Neural cell (in vitro differentiated cells): ENCODE measurements at regions not wholly inside any gene's neighbourhood (a gene's known extent, or its start where the extent isn't known, plus 50 kb on each side); places are given as distances from the start of the nearest gene placed in this dataset.

ENCODE experiments used
- H2AFZ ChIP-seq: fragments of 200-600, 300-800 bp; sonication (generic), shearing (Covaris generic); 2 replicates; pipeline ENCODE4 v1.6.0; 2014; ENCODE audit warnings: low read depth, mild to moderate bottlenecking, antibody characterized with exemption, low read length, moderate library complexity
- H3F3A ChIP-seq: fragments of 200-600 bp; shearing (Covaris generic); 2 replicates; pipeline ENCODE4 v1.6.1; 2016; ENCODE audit warnings: mild to moderate bottlenecking, moderate library complexity, mixed read lengths, antibody characterized with exemption, low read length; ENCODE audit not compliant: insufficient read depth, poor library complexity, severe bottlenecking
- H3K27ac ChIP-seq: fragments of 200-600, 300-800 bp; sonication (generic), shearing (Covaris generic); 2 replicates; pipeline ENCODE4 v1.5.1; 2014; ENCODE audit warnings: mild to moderate bottlenecking, low read length, moderate library complexity
- H3K27me3 ChIP-seq: fragments of 300-800, 200-600 bp; sonication (generic), shearing (Covaris generic); 2 replicates; pipeline ENCODE4 v1.6.0; 2014; ENCODE audit warnings: mild to moderate bottlenecking, low read depth, low read length, moderate library complexity; ENCODE audit not compliant: insufficient read depth
- H3K36me3 ChIP-seq: fragments of 300-800, 200-600 bp; sonication (generic), shearing (Covaris generic); 2 replicates; pipeline ENCODE4 v1.5.1; 2014; ENCODE audit warnings: mild to moderate bottlenecking, antibody characterized with exemption, low read length, moderate library complexity; ENCODE audit not compliant: insufficient read depth
- H3K4me2 ChIP-seq: fragments of 300-800, 200-600 bp; sonication (generic), shearing (Covaris generic); 2 replicates; pipeline ENCODE4 v1.6.0; 2014; ENCODE audit warnings: mild to moderate bottlenecking, low read length
- H3K4me3 ChIP-seq: fragments of 300-800, 200-600 bp; sonication (generic), shearing (Covaris generic); 2 replicates; pipeline ENCODE4 v1.5.1; 2014; ENCODE audit warnings: mild to moderate bottlenecking, low read length, moderate library complexity
- H3K79me2 ChIP-seq: fragments of 200-600 bp; shearing (Covaris generic); replicated peaks from 2 replicates; pipeline ENCODE4 v1.6.0; 2014; ENCODE audit warnings: mild to moderate bottlenecking, low read length, moderate library complexity; ENCODE audit not compliant: insufficient read depth
- H3K9ac ChIP-seq: fragments of 300-800, 200-600 bp; sonication (generic), shearing (Covaris generic); 2 replicates; pipeline ENCODE4 v1.6.1; 2016; ENCODE audit warnings: mild to moderate bottlenecking, low read length, mixed read lengths
- H3K9me2 ChIP-seq: fragments of 200-600 bp; shearing (Covaris generic); 2 replicates; pipeline ENCODE4 v1.6.1; 2016; ENCODE audit warnings: mild to moderate bottlenecking, low read length, mixed read lengths; ENCODE audit not compliant: insufficient read depth
- H3K9me3 ChIP-seq: fragments of 200-600, 300-800 bp; sonication (generic), shearing (Covaris generic); 2 replicates; pipeline ENCODE4 v1.6.1; 2016; ENCODE audit warnings: mild to moderate bottlenecking, mixed run types, low read length, moderate library complexity, mixed read lengths
- H4K20me1 ChIP-seq: fragments of 200-600 bp; shearing (Covaris generic); 2 replicates; pipeline ENCODE4 v1.6.1; 2016; ENCODE audit warnings: mild to moderate bottlenecking, mixed run types; ENCODE audit not compliant: insufficient read depth
- CTCF ChIP-seq: fragments of 450-650 bp; IDR thresholded peaks from 2 replicates; pipeline ENCODE4 v1.5.1; 2014; ENCODE audit warnings: antibody characterized with exemption, mild to moderate bottlenecking, moderate library complexity; ENCODE audit not compliant: poor library complexity, severe bottlenecking
- EP300 ChIP-seq: fragments of 450-650 bp; conservative IDR thresholded peaks from 2 replicates; pipeline ENCODE4 v1.6.1; 2014; ENCODE audit warnings: antibody characterized with exemption, mild to moderate bottlenecking, moderate library complexity; ENCODE audit not compliant: poor library complexity, severe bottlenecking
- EZH2 ChIP-seq: fragments of 200-600, 300-800 bp; shearing (Covaris generic), sonication (generic); IDR thresholded peaks from 2 replicates; pipeline ENCODE4 v1.6.1; 2014; ENCODE audit warnings: antibody characterized with exemption, low read length, borderline replicate concordance, mild to moderate bottlenecking; ENCODE audit not compliant: insufficient read depth, poor library complexity, severe bottlenecking
- MXI1 ChIP-seq: fragments of 450-650 bp; conservative IDR thresholded peaks from 2 replicates; pipeline ENCODE4 v1.6.1; 2014; ENCODE audit warnings: antibody characterized with exemption, mild to moderate bottlenecking; ENCODE audit not compliant: poor library complexity, severe bottlenecking
- POLR2AphosphoS5 ChIP-seq: IDR thresholded peaks from 2 replicates; pipeline ENCODE4 v1.6.1; 2012
- RAD21 ChIP-seq: fragments of 450-650 bp; conservative IDR thresholded peaks from 2 replicates; pipeline ENCODE4 v1.6.1; 2014; ENCODE audit warnings: antibody characterized with exemption, mild to moderate bottlenecking, moderate library complexity
- REST ChIP-seq: IDR thresholded peaks from 2 replicates; pipeline ENCODE4 v1.6.1; 2012; ENCODE audit warnings: borderline replicate concordance
- SMC3 ChIP-seq: fragments of 450-650 bp; conservative IDR thresholded peaks from 2 replicates; pipeline ENCODE4 v1.6.1; 2014; ENCODE audit warnings: antibody characterized with exemption, mild to moderate bottlenecking, moderate library complexity; ENCODE audit not compliant: poor library complexity
- TAF1 ChIP-seq: IDR thresholded peaks from 2 replicates; pipeline ENCODE4 v1.6.1; 2012; ENCODE audit warnings: low read depth

GRCh38 chr11:45024316-45024715, 73.6 kb upstream of the TP53I11 start:
- TF ChIP-seq SMC3 (no peak), REST (no peak), TAF1 (no peak), EP300 (no peak), MXI1 (no peak), RAD21 (no peak), POLR2AphosphoS5 (no peak), CTCF (no peak), EZH2 (no peak)
- Histone ChIP-seq H3K9ac (no peak overlapping the region), H3F3A (no peaks in the 10 kb centered on the region), H3K9me3 (no peaks in the 10 kb centered on the region), H3K4me2 (no peak overlapping the region), H3K27me3 (no peaks in the 10 kb centered on the region), H3K27ac (no peak overlapping the region), H4K20me1 (no peaks in the 10 kb centered on the region), H3K79me2 (no peaks in the 10 kb centered on the region), H3K36me3 (no peaks in the 10 kb centered on the region), H3K4me3 (no peak overlapping the region), H3K9me2 (no peaks in the 10 kb centered on the region), H2AFZ (no peak overlapping the region)

GRCh38 chr11:45024846-45025588, 74.3 kb upstream of the TP53I11 start:
- H2AFZ ChIP-seq = no peak overlapping the region
- no peaks in the 10 kb centered on the region for H3K9me2 ChIP-seq
- TF ChIP-seq CTCF (no peak), MXI1 (no peak)
- no peaks in the 10 kb centered on the region for H3K36me3 ChIP-seq
- no peak overlapping the region for H3K4me2 ChIP-seq
- H3K27ac ChIP-seq = no peak overlapping the region
- H4K20me1 ChIP-seq = no peaks in the 10 kb centered on the region
- H3K27me3 ChIP-seq = no peaks in the 10 kb centered on the region
- H3K79me2 ChIP-seq = no peaks in the 10 kb centered on the region
- no peak overlapping the region for H3K9ac ChIP-seq
- no peaks in the 10 kb centered on the region for H3F3A ChIP-seq
- no peaks in the 10 kb centered on the region for H3K9me3 ChIP-seq
- H3K4me3 ChIP-seq = no peak overlapping the region
